K562 (cell line): ENCODE measurements at regions not wholly inside any gene's neighbourhood (a gene's known extent, or its start where the extent isn't known, plus 50 kb on each side); places are given as distances from the start of the nearest gene placed in this dataset.

Experiments
- CBFA2T3 ChIP-seq: fragments of 450-650 bp; IDR thresholded peaks from 2 replicates; pipeline ENCODE4 v1.6.1; 2017
- CSDE1 ChIP-seq, 2 experiments: fragments of 450-650 bp; IDR thresholded peaks; 2 replicates each; pipeline ENCODE4 v1.6.1; 2016; ENCODE audit warnings: mild to moderate bottlenecking in 1 of 2
- FOXO4 ChIP-seq: fragments of 450-650 bp; formaldehyde crosslinking; IDR thresholded peaks from 2 replicates; pipeline ENCODE4 v1.4.0; 2020; ENCODE audit warnings: mild to moderate bottlenecking, moderate library complexity
- HMGXB4 ChIP-seq: sonication (generic); formaldehyde crosslinking; IDR thresholded peaks from 2 replicates; pipeline ENCODE4 v1.8.1; 2023; ENCODE audit warnings: mild to moderate bottlenecking, missing genetic modification reagents
- MLLT1 ChIP-seq, 2 experiments: fragments of 450-650 bp; IDR thresholded peaks; 2 replicates each; pipeline ENCODE4 v1.6.1; 2016
- NFRKB ChIP-seq: fragments of 450-650 bp; IDR thresholded peaks from 2 replicates; pipeline ENCODE4 v1.6.1; 2016; ENCODE audit warnings: low read depth
- RBM14 ChIP-seq: fragments of 200-400 bp; formaldehyde crosslinking; IDR thresholded peaks from 2 replicates; pipeline ENCODE4 v1.6.1; 2018; ENCODE audit warnings: low read depth, mild to moderate bottlenecking, low read length, moderate library complexity, borderline replicate concordance; ENCODE audit not compliant: insufficient read depth
- STAT5B ChIP-seq: fragments of 250-450 bp; sonication (Bioruptor Pico); IDR thresholded peaks from 2 replicates; pipeline ENCODE4 v1.8.0; 2021; ENCODE audit warnings: mild to moderate bottlenecking, inconsistent platforms
- U2AF2 ChIP-seq: fragments of 200-400 bp; formaldehyde crosslinking; optimal IDR thresholded peaks from 2 replicates; pipeline ENCODE3; 2017; ENCODE audit warnings: low read depth, mild to moderate bottlenecking, low read length
- ZNF518B ChIP-seq: fragments of 250-450 bp; sonication (Bioruptor Pico); IDR thresholded peaks from 2 replicates; pipeline ENCODE4 v1.5.0; 2021; ENCODE audit warnings: mild to moderate bottlenecking, moderate library complexity
- ZNF589 ChIP-seq: fragments of 200-800 bp; sonication (Bioruptor generic); IDR thresholded peaks from 2 replicates; pipeline ENCODE4 v1.6.1; 2016; ENCODE audit warnings: low read depth, missing genetic modification characterization, missing compliant biosample characterization
- TF ChIP-seq, protein P1 (sequence below): fragments of 450-650 bp; formaldehyde crosslinking; conservative IDR thresholded peaks from 2 replicates; pipeline ENCODE4 v1.4.0; 2022; ENCODE audit warnings: mild to moderate bottlenecking, missing genetic modification characterization

DNA sequence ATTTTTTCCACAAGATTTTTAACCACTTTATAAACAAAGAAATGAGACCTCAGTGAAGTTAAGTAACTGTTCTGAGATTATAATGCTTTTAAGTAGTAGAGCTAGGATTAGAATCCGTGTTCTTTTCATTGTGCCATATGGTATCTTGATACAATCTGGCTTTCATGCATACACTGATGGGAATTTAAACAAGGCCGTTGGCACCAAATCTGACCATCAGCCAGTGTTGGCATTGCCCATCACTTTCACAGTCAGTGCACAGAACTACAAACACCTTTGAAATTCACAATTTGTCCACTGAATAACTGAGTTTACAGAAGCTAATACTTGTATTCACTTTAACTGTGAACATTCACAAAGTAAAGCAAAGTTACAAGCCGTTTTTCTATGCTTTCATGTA is 1228.0 kb downstream of the TBC1D22A start (continued):
- TF ChIP-seq ZNF518B (CRISPR knock-in tag) (no peak), HMGXB4 (CRISPR knock-in tag) (no peak), U2AF2 (no peak), CBFA2T3 (no peak), NFRKB (no peak), MLLT1 (IDR thresholded peaks at IDR 0.05) (no peak), FOXO4 (CRISPR knock-in tag) (no peak), ZNF589 (CRISPR knock-in tag) (no peak), RBM14 (no peak), CSDE1 (IDR thresholded peaks at IDR 0.05) (no peak), STAT5B (CRISPR knock-in tag) (no peak)
- TF ChIP-seq, protein P1, sequence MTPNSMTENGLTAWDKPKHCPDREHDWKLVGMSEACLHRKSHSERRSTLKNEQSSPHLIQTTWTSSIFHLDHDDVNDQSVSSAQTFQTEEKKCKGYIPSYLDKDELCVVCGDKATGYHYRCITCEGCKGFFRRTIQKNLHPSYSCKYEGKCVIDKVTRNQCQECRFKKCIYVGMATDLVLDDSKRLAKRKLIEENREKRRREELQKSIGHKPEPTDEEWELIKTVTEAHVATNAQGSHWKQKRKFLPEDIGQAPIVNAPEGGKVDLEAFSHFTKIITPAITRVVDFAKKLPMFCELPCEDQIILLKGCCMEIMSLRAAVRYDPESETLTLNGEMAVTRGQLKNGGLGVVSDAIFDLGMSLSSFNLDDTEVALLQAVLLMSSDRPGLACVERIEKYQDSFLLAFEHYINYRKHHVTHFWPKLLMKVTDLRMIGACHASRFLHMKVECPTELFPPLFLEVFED = no peak
